ENCODE measurements at regions not wholly inside any gene's neighbourhood (a gene's known extent, or its start where the extent isn't known, plus 50 kb on each side); places are given as distances from the start of the nearest gene placed in this dataset.

- H3K36me3 Mint-ChIP-seq (ENCODE audit: low read depth) = no peaks in the 10 kb centered on the region; the same call in 1 of the 2 replicates
- H3K27ac Mint-ChIP-seq = peak overlapping the region; percentile 63
- H3K4me1 Mint-ChIP-seq (ENCODE audit: low read depth) = peaks cover 15% of the 10 kb centered on the region
- H3K27me3 Mint-ChIP-seq (ENCODE audit: insufficient read depth) = no peaks in the 10 kb centered on the region
- DNase-seq = peak; percentile 64
- no peak for TF ChIP-seq CTCF (IDR thresholded peaks at IDR 0.05)
- H3K9me3 Mint-ChIP-seq = peaks cover 5% of the 10 kb centered on the region; the same call in 1 of the 2 replicates
- peak overlapping the region; percentile 17; the same call in 1 of the 2 replicates for H3K4me3 Mint-ChIP-seq
Observed at GRCh38 chr9:82456642-82457041, 468.1 kb downstream of the SPATA31D1 start.

GRCh38 chr9:82457298-82457697 lies 468.7 kb downstream of the SPATA31D1 start:
- peaks cover 15% of the 10 kb centered on the region for H3K4me1 Mint-ChIP-seq (ENCODE audit: low read depth)
- no peak overlapping the region for H3K4me3 Mint-ChIP-seq
- no peak for TF ChIP-seq CTCF (IDR thresholded peaks at IDR 0.05)
- no peak for DNase-seq
- H3K9me3 Mint-ChIP-seq = peaks cover 4% of the 10 kb centered on the region; the same call in 1 of the 2 replicates
- H3K27me3 Mint-ChIP-seq (ENCODE audit: insufficient read depth) = no peaks in the 10 kb centered on the region
- H3K36me3 Mint-ChIP-seq (ENCODE audit: low read depth) = no peaks in the 10 kb centered on the region; the same call in 1 of the 2 replicates
- H3K27ac Mint-ChIP-seq = peak overlapping the region; percentile 63; the same call in 1 of the 2 replicates

GRCh38 chr9:82457891-82458290 lies 469.3 kb downstream of the SPATA31D1 start:
- Mint-ChIP-seq H3K4me3 (no peak overlapping the region), H3K9me3 (no peaks in the 10 kb centered on the region), H3K27me3 (ENCODE audit: insufficient read depth) (no peaks in the 10 kb centered on the region), H3K27ac (no peak overlapping the region), H3K36me3 (ENCODE audit: low read depth) (no peaks in the 10 kb centered on the region), H3K4me1 (ENCODE audit: low read depth) (peaks cover 15% of the 10 kb centered on the region)
- DNase-seq = no peak
- no peak for TF ChIP-seq CTCF (IDR thresholded peaks at IDR 0.05)

- H3K36me3 Mint-ChIP-seq (ENCODE audit: low read depth) = no peaks in the 10 kb centered on the region
- H3K9me3 Mint-ChIP-seq = no peaks in the 10 kb centered on the region
- H3K27me3 Mint-ChIP-seq (ENCODE audit: insufficient read depth) = no peaks in the 10 kb centered on the region
- H3K27ac Mint-ChIP-seq = no peak overlapping the region
- peaks cover 15% of the 10 kb centered on the region for H3K4me1 Mint-ChIP-seq (ENCODE audit: low read depth)
- no peak for DNase-seq
- no peak overlapping the region for H3K4me3 Mint-ChIP-seq
- TF ChIP-seq CTCF (IDR thresholded peaks at IDR 0.05) = no peak
Observed at GRCh38 chr9:82458296-82458695, 469.7 kb downstream of the SPATA31D1 start.

- Mint-ChIP-seq H3K4me1 (ENCODE audit: low read depth) (no peaks in the 10 kb centered on the region), H3K27me3 (ENCODE audit: insufficient read depth) (no peaks in the 10 kb centered on the region), H3K9me3 (no peaks in the 10 kb centered on the region), H3K27ac (no peak overlapping the region), H3K4me3 (no peak overlapping the region), H3K36me3 (ENCODE audit: low read depth) (no peaks in the 10 kb centered on the region)
- no peak for DNase-seq
- TF ChIP-seq CTCF (IDR thresholded peaks at IDR 0.05) = peak; percentile 54
Observed at GRCh38 chr9:82466616-82467260, 478.2 kb downstream of the SPATA31D1 start.
